ENCODE measurements at regions not wholly inside any gene's neighbourhood (a gene's known extent, or its start where the extent isn't known, plus 50 kb on each side); places are given as distances from the start of the nearest gene placed in this dataset.

GRCh38 chr20:53831812-53832211 is 238.2 kb upstream of the ZNF217 start:
- Histone ChIP-seq H4K20me1 (ENCODE audit: control insufficient read depth, insufficient read depth, insufficient read length) (no peaks in the 10 kb centered on the region), H2AK5ac (ENCODE audit: insufficient read length, low read length) (no peak overlapping the region), H3K4ac (ENCODE audit: low read depth, low read length) (no peak overlapping the region), H3K4me1 (ENCODE audit: insufficient read depth, low read length) (peaks cover 8% of the 10 kb centered on the region; the same call in 1 of the 2 replicates), H3K27me3 (ENCODE audit: insufficient read depth, low read length) (no peaks in the 10 kb centered on the region), H3K9ac (ENCODE audit: extremely low read depth, insufficient read length, low read length) (no peak overlapping the region), H2BK15ac (ENCODE audit: low read depth, low read length) (no peak overlapping the region), H3K56ac (ENCODE audit: insufficient read length, low read depth, low read length) (no peak overlapping the region), H2BK5ac (ENCODE audit: insufficient read length, low read length) (no peak overlapping the region), H2AFZ (ENCODE audit: low read length) (no peak overlapping the region), H2BK20ac (ENCODE audit: low read depth, low read length, poor library complexity, severe bottlenecking) (no peak overlapping the region), H3K79me1 (ENCODE audit: insufficient read depth, low read depth, low read length, poor library complexity, severe bottlenecking) (no peaks in the 10 kb centered on the region), H3K23ac (ENCODE audit: insufficient read length, low read depth, low read length) (no peak overlapping the region), H3K27ac (ENCODE audit: insufficient read length, low read depth, low read length) (no peak overlapping the region), H4K5ac (ENCODE audit: insufficient read length, low read depth, low read length) (no peak overlapping the region), H3T11ph (ENCODE audit: low read length) (no peak overlapping the region), H3K18ac (ENCODE audit: insufficient read length, low read depth, low read length) (no peak overlapping the region), H3K23me2 (ENCODE audit: insufficient read length, low read depth, low read length, poor library complexity, severe bottlenecking) (no peaks in the 10 kb centered on the region), H3K14ac (ENCODE audit: insufficient read depth, low read length) (no peak overlapping the region), H4K8ac (replicated peaks; ENCODE audit: insufficient read length, low read depth, low read length) (no peak overlapping the region), H3K9me3 (ENCODE audit: control insufficient read depth, low read depth, low read length) (no peaks in the 10 kb centered on the region), H2BK12ac (ENCODE audit: insufficient read length, low read depth, low read length) (no peak overlapping the region), H2BK120ac (ENCODE audit: low read depth, low read length, poor library complexity, severe bottlenecking) (no peak overlapping the region), H3K4me2 (ENCODE audit: insufficient read depth, insufficient read length, low read length) (no peak overlapping the region), H4K91ac (ENCODE audit: insufficient read length, low read depth, low read length) (no peak overlapping the region), H3K79me2 (ENCODE audit: insufficient read depth, low read length) (no peaks in the 10 kb centered on the region)
- 0 out of 7 replicates have a peak overlapping the region, but pooled peaks of 1 of the 3 experiments have one; percentile 24 for H3K27ac Mint-ChIP-seq
- no peaks in the 10 kb centered on the region for H3K36me3 Mint-ChIP-seq (ENCODE audit: insufficient read depth in 1 of 3, low read depth in 3 of 3)
- H3K27me3 Mint-ChIP-seq (ENCODE audit: low read depth) = no peaks in the 10 kb centered on the region
- H3K4me1 Mint-ChIP-seq = peaks cover 30 to 33% of the 10 kb centered on the region in 2 experiments
- TF ChIP-seq, protein P1, sequence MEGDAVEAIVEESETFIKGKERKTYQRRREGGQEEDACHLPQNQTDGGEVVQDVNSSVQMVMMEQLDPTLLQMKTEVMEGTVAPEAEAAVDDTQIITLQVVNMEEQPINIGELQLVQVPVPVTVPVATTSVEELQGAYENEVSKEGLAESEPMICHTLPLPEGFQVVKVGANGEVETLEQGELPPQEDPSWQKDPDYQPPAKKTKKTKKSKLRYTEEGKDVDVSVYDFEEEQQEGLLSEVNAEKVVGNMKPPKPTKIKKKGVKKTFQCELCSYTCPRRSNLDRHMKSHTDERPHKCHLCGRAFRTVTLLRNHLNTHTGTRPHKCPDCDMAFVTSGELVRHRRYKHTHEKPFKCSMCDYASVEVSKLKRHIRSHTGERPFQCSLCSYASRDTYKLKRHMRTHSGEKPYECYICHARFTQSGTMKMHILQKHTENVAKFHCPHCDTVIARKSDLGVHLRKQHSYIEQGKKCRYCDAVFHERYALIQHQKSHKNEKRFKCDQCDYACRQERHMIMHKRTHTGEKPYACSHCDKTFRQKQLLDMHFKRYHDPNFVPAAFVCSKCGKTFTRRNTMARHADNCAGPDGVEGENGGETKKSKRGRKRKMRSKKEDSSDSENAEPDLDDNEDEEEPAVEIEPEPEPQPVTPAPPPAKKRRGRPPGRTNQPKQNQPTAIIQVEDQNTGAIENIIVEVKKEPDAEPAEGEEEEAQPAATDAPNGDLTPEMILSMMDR (conservative IDR thresholded peaks at IDR 0.05) = no peak
- DNase-seq = no peak
- no CpG with 5 or more reads among the region's 3 CpGs for WGBS (ENCODE audit: extremely low coverage, insufficient read length, low lambda C conversion rate)
- no peaks in the 10 kb centered on the region; a peak in 1 of 5 replicates for H3K9me3 Mint-ChIP-seq
- no peak overlapping the region for H3K4me3 Mint-ChIP-seq
